ENCODE measurements at regions not wholly inside any gene's neighbourhood (a gene's known extent, or its start where the extent isn't known, plus 50 kb on each side); places are given as distances from the start of the nearest gene placed in this dataset.

DNA sequence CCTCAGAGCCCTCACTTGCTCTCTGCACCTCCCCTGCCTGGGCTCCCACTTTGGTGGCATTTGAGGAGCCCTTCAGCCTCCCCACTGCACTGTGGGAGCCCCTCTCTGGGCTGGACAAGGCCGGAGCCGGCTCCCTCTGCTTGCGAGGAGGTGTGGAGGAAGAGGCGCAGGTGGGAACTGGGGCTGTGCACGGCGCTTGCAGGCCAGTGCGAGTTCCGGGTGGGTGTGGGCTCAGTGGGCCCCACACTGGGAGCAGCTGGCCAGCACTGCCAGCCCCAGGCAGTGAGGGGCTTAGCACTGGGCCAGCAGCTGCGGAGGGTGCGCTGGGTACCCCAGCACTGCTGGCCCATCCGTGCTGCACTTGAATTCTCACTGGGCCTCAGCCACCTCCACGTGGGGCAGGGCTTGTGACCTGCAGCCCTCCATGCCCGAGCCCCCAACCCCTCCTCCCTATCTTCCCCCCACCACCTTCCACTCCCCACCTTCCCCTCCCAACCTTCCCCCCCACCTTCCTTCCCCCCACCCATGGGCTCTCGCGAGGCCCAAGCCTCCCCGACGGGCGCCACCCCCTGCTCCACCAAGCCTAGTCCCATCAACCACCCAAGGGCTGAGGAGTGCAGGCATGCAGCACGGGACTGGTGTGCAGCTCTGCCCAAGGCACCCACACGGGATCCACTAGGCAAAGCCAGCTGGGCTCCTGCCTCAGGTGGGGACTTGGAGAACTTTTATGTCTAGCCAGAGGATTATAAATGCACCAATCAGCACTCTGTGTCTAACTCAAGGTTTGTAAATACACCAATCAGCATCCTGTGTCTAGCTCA is 113.5 kb upstream of the BEND4 start:
- TF ChIP-seq, protein P1, sequence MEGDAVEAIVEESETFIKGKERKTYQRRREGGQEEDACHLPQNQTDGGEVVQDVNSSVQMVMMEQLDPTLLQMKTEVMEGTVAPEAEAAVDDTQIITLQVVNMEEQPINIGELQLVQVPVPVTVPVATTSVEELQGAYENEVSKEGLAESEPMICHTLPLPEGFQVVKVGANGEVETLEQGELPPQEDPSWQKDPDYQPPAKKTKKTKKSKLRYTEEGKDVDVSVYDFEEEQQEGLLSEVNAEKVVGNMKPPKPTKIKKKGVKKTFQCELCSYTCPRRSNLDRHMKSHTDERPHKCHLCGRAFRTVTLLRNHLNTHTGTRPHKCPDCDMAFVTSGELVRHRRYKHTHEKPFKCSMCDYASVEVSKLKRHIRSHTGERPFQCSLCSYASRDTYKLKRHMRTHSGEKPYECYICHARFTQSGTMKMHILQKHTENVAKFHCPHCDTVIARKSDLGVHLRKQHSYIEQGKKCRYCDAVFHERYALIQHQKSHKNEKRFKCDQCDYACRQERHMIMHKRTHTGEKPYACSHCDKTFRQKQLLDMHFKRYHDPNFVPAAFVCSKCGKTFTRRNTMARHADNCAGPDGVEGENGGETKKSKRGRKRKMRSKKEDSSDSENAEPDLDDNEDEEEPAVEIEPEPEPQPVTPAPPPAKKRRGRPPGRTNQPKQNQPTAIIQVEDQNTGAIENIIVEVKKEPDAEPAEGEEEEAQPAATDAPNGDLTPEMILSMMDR (conservative IDR thresholded peaks at IDR 0.05), result no peak
- TF ChIP-seq EZH2 (IDR thresholded peaks at IDR 0.05; ENCODE audit: low read depth), result no peak
